ENCODE measurements at regions not wholly inside any gene's neighbourhood (a gene's known extent, or its start where the extent isn't known, plus 50 kb on each side); places are given as distances from the start of the nearest gene placed in this dataset.

DNA sequence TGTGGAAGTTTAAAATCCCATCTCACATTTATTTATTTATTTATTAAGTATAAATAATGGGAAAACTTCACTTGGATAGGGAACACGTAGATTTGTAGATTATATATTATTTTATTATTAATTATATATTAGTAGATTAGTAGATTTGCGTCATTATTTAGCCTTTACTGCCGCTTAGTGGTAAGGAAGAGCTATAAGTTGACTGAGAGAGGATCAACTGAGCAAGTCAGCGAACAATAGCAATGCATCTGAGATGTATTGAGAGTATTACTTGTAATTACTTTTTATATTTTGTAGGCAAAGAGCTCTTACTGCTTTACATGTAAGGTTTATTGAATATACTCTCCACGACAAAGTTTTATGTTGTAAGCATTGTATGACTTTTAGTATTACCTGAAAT is 244.5 kb upstream of the ANKRD30A start:
- H3K27me3 ChIP-seq (ENCODE audit: insufficient read depth, low read depth) = peaks cover 4% of the 10 kb centered on the region; the same call in 1 of the 2 replicates
- no peak overlapping the region for H2AFZ ChIP-seq
- no peaks in the 10 kb centered on the region for H4K20me1 ChIP-seq (ENCODE audit: insufficient read depth)
- BruUV-seq (replicated peaks) = no TSS peak
- H3F3A ChIP-seq (ENCODE audit: insufficient read depth, low read depth) = no peaks in the 10 kb centered on the region
- no peaks in the 10 kb centered on the region for H3K79me2 ChIP-seq (ENCODE audit: low read depth)
- no peak overlapping the region for H3K4me3 ChIP-seq
- CTCF ChIA-PET = interaction anchor here (0.7 to 1.0 kb wide), 3 partner anchors 1243 to 1759 kb away, joined by 3 to 4 read pairs (median 3); no protein-coding TSS in a partner anchor
- TF ChIP-seq EZH2 (IDR thresholded peaks at IDR 0.05; ENCODE audit: low read depth) = no peak
- TF ChIP-seq, protein P1, sequence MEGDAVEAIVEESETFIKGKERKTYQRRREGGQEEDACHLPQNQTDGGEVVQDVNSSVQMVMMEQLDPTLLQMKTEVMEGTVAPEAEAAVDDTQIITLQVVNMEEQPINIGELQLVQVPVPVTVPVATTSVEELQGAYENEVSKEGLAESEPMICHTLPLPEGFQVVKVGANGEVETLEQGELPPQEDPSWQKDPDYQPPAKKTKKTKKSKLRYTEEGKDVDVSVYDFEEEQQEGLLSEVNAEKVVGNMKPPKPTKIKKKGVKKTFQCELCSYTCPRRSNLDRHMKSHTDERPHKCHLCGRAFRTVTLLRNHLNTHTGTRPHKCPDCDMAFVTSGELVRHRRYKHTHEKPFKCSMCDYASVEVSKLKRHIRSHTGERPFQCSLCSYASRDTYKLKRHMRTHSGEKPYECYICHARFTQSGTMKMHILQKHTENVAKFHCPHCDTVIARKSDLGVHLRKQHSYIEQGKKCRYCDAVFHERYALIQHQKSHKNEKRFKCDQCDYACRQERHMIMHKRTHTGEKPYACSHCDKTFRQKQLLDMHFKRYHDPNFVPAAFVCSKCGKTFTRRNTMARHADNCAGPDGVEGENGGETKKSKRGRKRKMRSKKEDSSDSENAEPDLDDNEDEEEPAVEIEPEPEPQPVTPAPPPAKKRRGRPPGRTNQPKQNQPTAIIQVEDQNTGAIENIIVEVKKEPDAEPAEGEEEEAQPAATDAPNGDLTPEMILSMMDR (conservative IDR thresholded peaks at IDR 0.05) = peak; percentile 49
- H3K9me2 ChIP-seq (ENCODE audit: insufficient read depth) = no peaks in the 10 kb centered on the region
- no peak overlapping the region for H3K4me2 ChIP-seq
- intact Hi-C loops (cut with micrococcal nuclease; ENCODE audit: unreplicated experiment) = loop anchor here (5.0 kb wide), 1 partner anchor 1244 kb away; no protein-coding TSS in a partner anchor
- no peaks in the 10 kb centered on the region for H3K36me3 ChIP-seq (ENCODE audit: low read depth)
- POLR2A ChIA-PET (ENCODE audit: unreplicated experiment) = no interaction called here
- no peak overlapping the region for H3K27ac ChIP-seq
- no peaks in the 10 kb centered on the region for H3K9me3 ChIP-seq (ENCODE audit: insufficient read depth, low read depth)
- DNase-seq = no peak
- no peaks in the 10 kb centered on the region for H3K4me1 ChIP-seq (replicated peaks; ENCODE audit: insufficient read depth)

- H3K9me2 ChIP-seq (ENCODE audit: insufficient read depth) = no peaks in the 10 kb centered on the region
- H3K27me3 ChIP-seq (ENCODE audit: insufficient read depth, low read depth) = peaks cover 9% of the 10 kb centered on the region; the same call in 1 of the 2 replicates
- BruUV-seq (replicated peaks) = no TSS peak
- H2AFZ ChIP-seq = no peak overlapping the region
- no peak overlapping the region for H3K4me3 ChIP-seq
- no peaks in the 10 kb centered on the region for H3K36me3 ChIP-seq (ENCODE audit: low read depth)
- intact Hi-C loops (cut with micrococcal nuclease; ENCODE audit: unreplicated experiment) = no loop called here
- ChIA-PET CTCF (no interaction called here), POLR2A (ENCODE audit: unreplicated experiment) (no interaction called here)
- H3F3A ChIP-seq (ENCODE audit: insufficient read depth, low read depth) = no peaks in the 10 kb centered on the region
- no peaks in the 10 kb centered on the region for H4K20me1 ChIP-seq (ENCODE audit: insufficient read depth)
- H3K9me3 ChIP-seq (ENCODE audit: insufficient read depth, low read depth) = no peaks in the 10 kb centered on the region
- H3K27ac ChIP-seq = no peak overlapping the region
- no peak overlapping the region for H3K4me2 ChIP-seq
- no peaks in the 10 kb centered on the region for H3K79me2 ChIP-seq (ENCODE audit: low read depth)
- TF ChIP-seq EZH2 (IDR thresholded peaks at IDR 0.05; ENCODE audit: low read depth) = no peak
- TF ChIP-seq, protein P1 (conservative IDR thresholded peaks at IDR 0.05) = no peak
- no peak for DNase-seq
- no peaks in the 10 kb centered on the region for H3K4me1 ChIP-seq (replicated peaks; ENCODE audit: insufficient read depth)
Observed at GRCh38 chr10:36872702-36873393, 252.6 kb upstream of the ANKRD30A start.

GRCh38 chr10:36840788-36841187 is 284.6 kb upstream of the ANKRD30A start:
- Histone ChIP-seq H3K4me1 (replicated peaks; ENCODE audit: insufficient read depth) (no peaks in the 10 kb centered on the region), H3K36me3 (ENCODE audit: low read depth) (no peaks in the 10 kb centered on the region), H3K9me2 (ENCODE audit: insufficient read depth) (no peaks in the 10 kb centered on the region), H3K4me3 (no peak overlapping the region), H4K20me1 (ENCODE audit: insufficient read depth) (no peaks in the 10 kb centered on the region), H3K9me3 (ENCODE audit: insufficient read depth, low read depth) (no peaks in the 10 kb centered on the region), H3K27me3 (ENCODE audit: insufficient read depth, low read depth) (no peaks in the 10 kb centered on the region), H3K79me2 (ENCODE audit: low read depth) (no peaks in the 10 kb centered on the region), H3K27ac (no peak overlapping the region), H3F3A (ENCODE audit: insufficient read depth, low read depth) (no peaks in the 10 kb centered on the region), H3K4me2 (no peak overlapping the region), H2AFZ (no peak overlapping the region)
- POLR2A ChIA-PET (ENCODE audit: unreplicated experiment) = no interaction called here
- CTCF ChIA-PET = no interaction called here
- DNase-seq = no peak
- no TSS peak for BruUV-seq (replicated peaks)
- intact Hi-C loops (cut with micrococcal nuclease; ENCODE audit: unreplicated experiment) = no loop called here
- TF ChIP-seq, protein P1 (conservative IDR thresholded peaks at IDR 0.05) = no peak
- TF ChIP-seq EZH2 (IDR thresholded peaks at IDR 0.05; ENCODE audit: low read depth) = no peak
